ENCODE measurements at regions not wholly inside any gene's neighbourhood (a gene's known extent, or its start where the extent isn't known, plus 50 kb on each side); places are given as distances from the start of the nearest gene placed in this dataset.
"Not testable (repeated sequence)": the region's sequence is repeated elsewhere in the genome, so short reads cannot be mapped to it uniquely, and the experiment has no call there.

DNA sequence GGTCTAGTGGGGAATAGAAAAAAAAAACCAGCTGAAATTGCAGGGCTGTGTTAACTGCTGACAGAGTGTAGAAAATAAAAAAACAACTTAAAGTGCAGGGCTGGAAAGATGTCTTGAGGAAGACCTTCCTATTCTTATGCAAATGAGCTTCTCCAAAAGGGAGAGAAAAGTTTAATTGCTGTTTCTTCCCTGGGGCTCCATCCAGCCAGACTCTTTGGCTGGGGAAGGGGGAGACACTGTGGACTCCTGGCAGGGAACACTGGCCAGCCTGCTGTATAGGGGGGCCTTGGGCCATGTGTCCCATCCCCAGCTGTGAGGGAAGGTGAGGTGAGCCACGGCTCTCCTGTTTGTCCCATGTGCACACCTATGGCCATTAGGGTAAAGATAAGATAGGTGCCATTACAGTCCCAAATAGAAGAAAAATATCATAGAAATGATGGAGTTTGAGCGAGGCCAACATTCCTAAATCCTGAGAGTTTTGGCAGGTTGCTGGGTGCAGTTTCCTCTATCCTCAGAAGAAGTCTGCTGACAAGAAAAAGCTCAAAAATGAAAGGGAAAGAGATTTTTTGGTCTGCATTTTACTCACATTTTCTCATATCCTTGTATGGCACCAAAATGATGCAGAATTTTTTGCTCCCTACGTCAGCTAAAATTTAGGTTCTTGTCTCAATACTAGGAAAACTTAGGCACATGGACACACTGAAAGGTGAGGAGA is 901.7 kb downstream of the PLOD2 start:
- H3K27ac ChIP-seq: no peak overlapping the region
- TF ChIP-seq ZFX (IDR thresholded peaks at IDR 0.05; ENCODE audit: borderline replicate concordance) (no peak), CTCF (IDR thresholded peaks at IDR 0.05) (no peak)

GRCh38 chr3:145263458-145263857 is 897.5 kb downstream of the PLOD2 start:
- not testable (repeated sequence) for H3K27ac ChIP-seq

DNA sequence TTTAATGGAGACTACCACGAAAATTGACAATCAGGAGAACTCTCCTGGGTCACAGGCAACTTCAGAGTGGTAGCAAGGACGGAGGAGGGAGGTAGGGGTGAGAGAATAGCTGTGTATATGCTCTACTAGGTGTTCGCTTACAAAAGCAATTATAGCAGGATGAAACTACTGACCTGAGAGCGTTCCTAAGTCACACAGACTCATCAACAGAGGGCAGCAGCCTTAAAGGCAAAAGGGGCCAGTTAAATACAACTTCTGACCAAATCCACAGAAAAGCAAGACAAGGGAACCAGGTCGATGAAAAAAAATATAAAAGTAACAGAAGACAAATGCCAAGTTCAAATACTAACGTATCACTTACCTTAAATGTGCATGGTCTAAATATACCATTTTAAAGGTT is 894.6 kb downstream of the PLOD2 start:
- no peak for TF ChIP-seq ZFX (IDR thresholded peaks at IDR 0.05; ENCODE audit: borderline replicate concordance)
- TF ChIP-seq CTCF (IDR thresholded peaks at IDR 0.05): 0 out of 2 replicates have a peak, but pooled peaks have one; percentile 11
- no peak overlapping the region for H3K27ac ChIP-seq

DNA sequence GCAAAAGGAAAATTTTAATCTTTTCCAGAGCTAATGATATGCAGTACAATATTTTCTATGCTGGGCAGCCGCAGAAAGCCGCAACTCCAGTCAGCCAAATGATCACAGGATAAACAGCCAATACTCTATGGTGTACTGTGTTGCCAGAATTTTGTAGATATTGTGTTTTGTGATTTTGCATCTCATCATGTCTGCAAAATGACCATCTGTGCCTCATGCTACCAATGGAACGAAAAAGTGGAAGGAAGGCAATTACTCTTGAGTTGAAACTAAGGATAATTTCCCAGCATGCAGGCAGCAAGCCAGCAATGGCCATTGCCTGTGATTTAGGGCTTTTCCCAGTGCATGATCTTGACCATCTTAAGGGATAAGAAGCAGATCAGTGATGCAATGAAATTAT is 891.9 kb downstream of the PLOD2 start:
- TF ChIP-seq CTCF (IDR thresholded peaks at IDR 0.05) (no peak), ZFX (IDR thresholded peaks at IDR 0.05; ENCODE audit: borderline replicate concordance) (no peak)

DNA sequence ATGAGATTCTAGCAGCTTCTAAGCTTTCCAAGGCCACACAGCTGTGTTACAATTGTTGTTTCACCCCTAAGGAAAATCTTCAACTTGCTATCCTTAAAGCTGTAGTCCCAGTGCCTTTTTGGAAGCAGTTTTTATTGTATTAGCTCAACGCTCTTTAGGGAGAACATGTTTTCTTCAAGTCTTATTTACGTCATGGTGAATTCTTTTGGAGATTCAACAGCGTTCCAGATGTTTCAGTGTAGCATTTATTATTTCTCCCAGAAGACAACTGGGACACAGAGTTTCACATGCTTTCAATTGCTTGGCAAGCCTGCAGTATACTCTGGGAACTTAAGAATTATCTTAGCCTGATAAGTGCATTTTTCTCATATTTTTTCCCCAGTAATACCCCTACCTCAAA is 888.3 kb downstream of the PLOD2 start:
- TF ChIP-seq CTCF (IDR thresholded peaks at IDR 0.05) (no peak), ZFX (IDR thresholded peaks at IDR 0.05; ENCODE audit: borderline replicate concordance) (no peak)
- H3K27ac ChIP-seq: no peak overlapping the region

More for the DNA sequence above, 891.9 kb downstream of the PLOD2 start:
- no peak overlapping the region for H3K27ac ChIP-seq

DNA sequence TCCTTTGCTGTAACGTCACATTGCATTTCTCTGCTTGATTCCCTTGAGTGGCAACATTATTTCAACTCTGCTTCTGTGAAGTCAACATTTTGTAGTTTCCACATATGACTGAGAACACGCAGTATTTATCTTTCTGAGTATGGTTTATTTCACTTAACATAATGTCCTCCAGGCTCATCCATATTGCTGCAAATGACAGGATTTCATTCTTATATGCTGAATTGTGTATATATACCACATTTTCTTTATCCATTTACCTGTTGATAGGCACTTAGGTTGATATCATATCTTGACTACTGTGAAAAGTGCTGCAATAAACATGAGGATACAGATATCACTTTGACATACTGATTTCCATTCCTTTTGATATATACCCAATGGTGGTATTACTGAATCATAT is 878.5 kb downstream of the PLOD2 start:
- H3K27ac ChIP-seq: no peak overlapping the region
- TF ChIP-seq ZFX (IDR thresholded peaks at IDR 0.05; ENCODE audit: borderline replicate concordance): no peak

- no peak for TF ChIP-seq ZFX (IDR thresholded peaks at IDR 0.05; ENCODE audit: borderline replicate concordance)
- TF ChIP-seq CTCF (IDR thresholded peaks at IDR 0.05): no peak
- H3K27ac ChIP-seq: no peak overlapping the region
Measured at GRCh38 chr3:145286937-145287336, 874.0 kb downstream of the PLOD2 start.

DNA sequence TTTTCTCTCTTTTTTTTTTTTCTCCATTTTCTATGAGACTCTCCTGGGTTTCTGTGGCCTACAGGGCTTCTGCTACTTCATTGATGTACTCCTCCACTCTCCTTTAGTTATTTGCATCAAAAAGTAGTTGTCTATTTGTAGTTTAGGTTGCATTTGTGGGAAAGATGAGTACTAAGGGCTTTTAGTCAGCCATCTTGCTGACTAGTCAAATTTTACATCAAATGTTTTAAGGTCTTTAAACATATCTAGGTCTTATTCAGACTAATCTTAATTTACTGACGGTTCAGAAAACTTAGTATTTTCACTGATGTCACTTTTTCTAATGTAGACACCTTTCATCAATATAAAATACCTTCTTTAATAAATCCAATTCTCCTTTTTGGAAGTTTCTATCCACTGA is 871.0 kb downstream of the PLOD2 start:
- TF ChIP-seq ZFX (IDR thresholded peaks at IDR 0.05; ENCODE audit: borderline replicate concordance) (no peak), CTCF (IDR thresholded peaks at IDR 0.05) (no peak)
- H3K27ac ChIP-seq: no peak overlapping the region

Data from 22Rv1 (cell line).